ENCODE measurements at regions not wholly inside any gene's neighbourhood (a gene's known extent, or its start where the extent isn't known, plus 50 kb on each side); places are given as distances from the start of the nearest gene placed in this dataset.

GRCh38 chr13:62537593-62537992, 1121.9 kb upstream of the PCDH20 start:
- TF ChIP-seq SUZ12 (IDR thresholded peaks at IDR 0.05; ENCODE audit: extremely low read depth, insufficient read depth, insufficient read length) (no peak), YY1 (IDR thresholded peaks at IDR 0.05; ENCODE audit: insufficient read depth, insufficient read length) (no peak)
